H9 (cell line): ENCODE measurements at regions not wholly inside any gene's neighbourhood (a gene's known extent, or its start where the extent isn't known, plus 50 kb on each side); places are given as distances from the start of the nearest gene placed in this dataset.

Experiments
- DNase-seq: peaks from one replicate; pipeline ENCODE4 v3.0.0-alpha.2; 2017
- H2AFZ ChIP-seq: one replicate; pipeline ENCODE4 v1.6.1; 2013; ENCODE audit warnings: mild to moderate bottlenecking, low read length, control low read depth, moderate library complexity
- H2AK5ac ChIP-seq: 2 replicates; pipeline ENCODE4 v1.6.1; 2013; ENCODE audit warnings: low read length, control low read depth, mixed read lengths; ENCODE audit not compliant: insufficient read length
- H2BK120ac ChIP-seq: one replicate; pipeline ENCODE4 v1.6.1; 2013; ENCODE audit warnings: low read depth, mild to moderate bottlenecking, low read length, control low read depth, inconsistent platforms; ENCODE audit not compliant: poor library complexity, severe bottlenecking
- H2BK12ac ChIP-seq: 2 replicates; pipeline ENCODE4 v1.6.1; 2013; ENCODE audit warnings: low read length, control low read depth, mixed read lengths, low read depth; ENCODE audit not compliant: insufficient read length
- H2BK15ac ChIP-seq: 2 replicates; pipeline ENCODE4 v1.6.1; 2013; ENCODE audit warnings: low read depth, low read length, control low read depth
- H2BK20ac ChIP-seq: one replicate; pipeline ENCODE4 v1.6.1; 2013; ENCODE audit warnings: low read depth, mild to moderate bottlenecking, low read length, control low read depth, inconsistent platforms; ENCODE audit not compliant: poor library complexity, severe bottlenecking
- H2BK5ac ChIP-seq: 2 replicates; pipeline ENCODE4 v1.6.1; 2013; ENCODE audit warnings: low read length, control low read depth, mixed read lengths; ENCODE audit not compliant: insufficient read length
- H3K14ac ChIP-seq: 2 replicates; pipeline ENCODE4 v1.6.1; 2013; ENCODE audit warnings: low read length, control low read depth; ENCODE audit not compliant: insufficient read depth
- H3K18ac ChIP-seq: 2 replicates; pipeline ENCODE4 v1.6.1; 2013; ENCODE audit warnings: low read depth, mild to moderate bottlenecking, mixed read lengths, low read length, control low read depth; ENCODE audit not compliant: insufficient read length
- H3K23ac ChIP-seq: 2 replicates; pipeline ENCODE4 v1.6.1; 2013; ENCODE audit warnings: low read length, control low read depth, mixed read lengths, low read depth; ENCODE audit not compliant: insufficient read length
- H3K23me2 ChIP-seq: 2 replicates; pipeline ENCODE4 v1.6.1; 2013; ENCODE audit warnings: low read depth, mild to moderate bottlenecking, mixed read lengths, low read length, control low read depth; ENCODE audit not compliant: insufficient read length, poor library complexity, severe bottlenecking
- H3K27ac ChIP-seq: 2 replicates; pipeline ENCODE4 v1.5.1; 2013; ENCODE audit warnings: low read length, control low read depth, mixed read lengths, low read depth; ENCODE audit not compliant: insufficient read length
- H3K27me3 ChIP-seq: 2 replicates; pipeline ENCODE4 v1.6.1; 2013; ENCODE audit warnings: low read length, control low read depth, inconsistent platforms; ENCODE audit not compliant: insufficient read depth
- H3K4ac ChIP-seq: 2 replicates; pipeline ENCODE4 v1.6.1; 2013; ENCODE audit warnings: low read depth, mild to moderate bottlenecking, control low read depth, inconsistent platforms, low read length, moderate library complexity
- H3K4me1 ChIP-seq: 2 replicates; pipeline ENCODE4 v1.6.1; 2013; ENCODE audit warnings: low read length, control low read depth, inconsistent platforms; ENCODE audit not compliant: insufficient read depth
- H3K4me2 ChIP-seq: 2 replicates; pipeline ENCODE4 v1.6.1; 2013; ENCODE audit warnings: low read length, control low read depth, mixed read lengths; ENCODE audit not compliant: insufficient read length, insufficient read depth
- H3K56ac ChIP-seq: 2 replicates; pipeline ENCODE4 v1.6.1; 2013; ENCODE audit warnings: low read depth, mild to moderate bottlenecking, mixed read lengths, low read length, control low read depth; ENCODE audit not compliant: insufficient read length
- H3K79me1 ChIP-seq: 2 replicates; pipeline ENCODE4 v1.6.1; 2013; ENCODE audit warnings: low read depth, mild to moderate bottlenecking, moderate library complexity, low read length, control low read depth, inconsistent platforms; ENCODE audit not compliant: insufficient read depth, poor library complexity, severe bottlenecking
- H3K79me2 ChIP-seq: 2 replicates; pipeline ENCODE4 v1.6.1; 2013; ENCODE audit warnings: low read length, control low read depth, inconsistent platforms; ENCODE audit not compliant: insufficient read depth
- H3K9ac ChIP-seq: 2 replicates; pipeline ENCODE4 v1.6.1; 2013; ENCODE audit warnings: low read length, control low read depth, mixed read lengths; ENCODE audit not compliant: insufficient read length; ENCODE audit errors: extremely low read depth
- H3K9me3 ChIP-seq: one replicate; pipeline ENCODE4 v1.6.1; 2013; ENCODE audit warnings: low read depth, low read length, inconsistent platforms; ENCODE audit not compliant: control insufficient read depth
- H3T11ph ChIP-seq: one replicate; pipeline ENCODE4 v1.6.1; 2013; ENCODE audit warnings: mild to moderate bottlenecking, low read length, control low read depth, inconsistent platforms
- H4K20me1 ChIP-seq: one replicate; pipeline ENCODE4 v1.6.1; 2013; ENCODE audit not compliant: control insufficient read depth, insufficient read length, insufficient read depth
- H4K5ac ChIP-seq: 2 replicates; pipeline ENCODE4 v1.6.1; 2013; ENCODE audit warnings: low read depth, mild to moderate bottlenecking, mixed read lengths, low read length, control low read depth; ENCODE audit not compliant: insufficient read length
- H4K8ac ChIP-seq: replicated peaks from 2 replicates; pipeline ENCODE4 v1.6.1; 2013; ENCODE audit warnings: low read length, control low read depth, mixed read lengths, low read depth; ENCODE audit not compliant: insufficient read length
- H4K91ac ChIP-seq: 2 replicates; pipeline ENCODE4 v1.6.1; 2013; ENCODE audit warnings: low read depth, mild to moderate bottlenecking, moderate library complexity, mixed read lengths, low read length, control low read depth; ENCODE audit not compliant: insufficient read length
- H3K27ac Mint-ChIP-seq, 3 experiments: 2 replicates in 2 of 3; 3 replicates in 1 of 3; pipeline ENCODE4 v1.8.0; 2020 to 2021; ENCODE audit warnings: mixed read lengths in 3 of 3, mild to moderate bottlenecking in 1 of 3, moderate library complexity in 1 of 3
- H3K27me3 Mint-ChIP-seq: 2 replicates; pipeline ENCODE4 v1.8.0; 2021; ENCODE audit warnings: low read depth, mild to moderate bottlenecking, moderate library complexity, mixed read lengths
- H3K36me3 Mint-ChIP-seq, 3 experiments: 2 replicates in 2 of 3; 3 replicates in 1 of 3; pipeline ENCODE4 v1.8.0; 2020 to 2021; ENCODE audit warnings: low read depth in 3 of 3, mixed read lengths in 3 of 3; ENCODE audit not compliant: insufficient read depth in 1 of 3
- H3K4me1 Mint-ChIP-seq, 2 experiments: 2 replicates each; pipeline ENCODE4 v1.8.0; 2020; ENCODE audit warnings: mixed read lengths in 2 of 2
- H3K4me3 Mint-ChIP-seq, 2 experiments: 2 replicates in 1 of 2; 3 replicates in 1 of 2; pipeline ENCODE4 v1.8.0; 2020 to 2021; ENCODE audit warnings: mild to moderate bottlenecking in 2 of 2, mixed read lengths in 2 of 2, moderate library complexity in 1 of 2
- H3K9me3 Mint-ChIP-seq, 2 experiments: 2 replicates in 1 of 2; 3 replicates in 1 of 2; pipeline ENCODE4 v1.8.0; 2020; ENCODE audit warnings: mild to moderate bottlenecking in 2 of 2, mixed read lengths in 2 of 2, moderate library complexity in 1 of 2
- CTCF ChIP-seq: fragments of 200-600 bp; sonication (generic); conservative IDR thresholded peaks from 3 replicates; pipeline ENCODE4 v1.8.0; 2021; ENCODE audit warnings: antibody characterized with exemption, mild to moderate bottlenecking
- WGBS: extraction: QIAGEN DNeasy Blood & Tissue Kit; methylation state at CpG from one replicate; pipeline ENCODE4 v1.1.7; 2013; ENCODE audit warnings: missing lambda C conversion rate, low lambda C conversion rate, mixed read lengths; ENCODE audit not compliant: insufficient read length; ENCODE audit errors: extremely low coverage; 5-methylcytosine and 5-hydroxymethylcytosine counted together

- H3K27me3 Mint-ChIP-seq, result no peaks in the 10 kb centered on the region
- no peaks in the 10 kb centered on the region for H3K9me3 Mint-ChIP-seq
- H4K8ac ChIP-seq, result no peak overlapping the region
Measured at GRCh38 chr9:14978022-14979000, 68.1 kb upstream of the FREM1 start.

More at GRCh38 chr9:14978022-14979000, 68.1 kb upstream of the FREM1 start:
- H3K23me2 ChIP-seq, result no peaks in the 10 kb centered on the region
- H2BK5ac ChIP-seq, result no peak overlapping the region
- no peak overlapping the region for H2BK20ac ChIP-seq
- no peak overlapping the region for H3K9ac ChIP-seq
- no peaks in the 10 kb centered on the region for H3K4me1 ChIP-seq
- no peak overlapping the region for H3K14ac ChIP-seq
- H2BK12ac ChIP-seq, result no peak overlapping the region
- Mint-ChIP-seq H3K36me3 (no peaks in the 10 kb centered on the region), H3K4me3 (no peak overlapping the region), H3K27ac (no peak overlapping the region), H3K4me1 (no peaks in the 10 kb centered on the region)
- H3K27ac ChIP-seq, result no peak overlapping the region
- WGBS, result no CpG with 5 or more reads among the region's 49 CpGs
- H2BK120ac ChIP-seq, result no peak overlapping the region
- H3K56ac ChIP-seq, result no peak overlapping the region
- no peak overlapping the region for H2BK15ac ChIP-seq
- no peaks in the 10 kb centered on the region for H3K79me2 ChIP-seq
- H4K20me1 ChIP-seq, result no peaks in the 10 kb centered on the region
- no peaks in the 10 kb centered on the region for H3K79me1 ChIP-seq
- H3K4me2 ChIP-seq, result no peak overlapping the region
- H3K23ac ChIP-seq, result no peak overlapping the region
- no peaks in the 10 kb centered on the region for H3K27me3 ChIP-seq
- no peak overlapping the region for H4K5ac ChIP-seq
- no peak for DNase-seq
- no peak for TF ChIP-seq CTCF
- no peak overlapping the region for H4K91ac ChIP-seq
- no peak overlapping the region for H3T11ph ChIP-seq
- H3K18ac ChIP-seq, result no peak overlapping the region
- no peak overlapping the region for H2AK5ac ChIP-seq
- H3K9me3 ChIP-seq, result no peaks in the 10 kb centered on the region
- H2AFZ ChIP-seq, result no peak overlapping the region
- H3K4ac ChIP-seq, result no peak overlapping the region
